ENCODE measurements at regions not wholly inside any gene's neighbourhood (a gene's known extent, or its start where the extent isn't known, plus 50 kb on each side); places are given as distances from the start of the nearest gene placed in this dataset.

DNA sequence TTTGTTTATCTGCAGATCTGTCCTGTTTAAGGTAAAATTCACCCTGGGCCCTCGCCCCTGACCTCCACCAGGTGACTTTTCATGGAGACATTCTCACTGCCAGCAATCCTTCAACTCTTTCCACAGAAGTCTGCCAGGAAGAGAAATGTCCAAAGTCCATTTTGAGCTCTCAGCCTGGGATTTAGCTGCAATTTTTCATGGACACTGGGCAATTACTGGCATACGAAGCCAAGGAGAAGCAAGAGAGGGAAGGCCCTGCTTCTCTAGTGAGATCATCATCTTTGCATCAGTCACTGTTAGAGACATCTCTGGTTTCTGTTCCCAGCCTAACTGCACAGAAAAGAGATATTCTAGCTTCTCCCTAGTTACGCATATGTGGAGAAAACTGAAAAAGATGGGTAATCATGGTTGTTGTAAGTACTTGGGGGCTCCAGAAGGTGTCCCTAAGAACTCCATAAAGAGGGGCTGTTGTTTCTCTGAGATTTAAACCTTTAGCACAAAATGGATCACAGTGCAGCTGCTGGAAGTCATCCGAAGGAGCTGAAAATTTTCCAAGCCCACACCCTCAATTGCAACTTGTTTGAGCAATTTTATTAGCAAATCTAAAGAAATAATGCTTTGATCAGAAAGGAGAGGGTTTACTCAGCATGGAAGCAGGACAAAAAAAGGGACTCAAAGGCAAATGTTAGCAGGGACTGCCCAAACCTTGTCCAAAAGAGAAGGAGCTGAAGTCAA lies 168.9 kb downstream of the SNX10 start:
- TF ChIP-seq CTCF (IDR thresholded peaks at IDR 0.05) (no peak), POLR2A (IDR thresholded peaks at IDR 0.05; ENCODE audit: low read depth) (no peak), EP300 (IDR thresholded peaks at IDR 0.05) (no peak), POLR2AphosphoS5 (IDR thresholded peaks at IDR 0.05) (peak in 1 of 2 donors; percentile 9)
- DNase-seq (ENCODE audit: extremely low spot score) = no peak
- Histone ChIP-seq H3K27me3 (no peaks in the 10 kb centered on the region), H3K4me3 (no peak overlapping the region), H3K9me3 (no peaks in the 10 kb centered on the region), H3K27ac (replicated peaks in 1 of 4) (no peak overlapping the region), H3K4me1 (peaks cover 0 to 17% (median 14%) of the 10 kb centered on the region in 4 donors), H3K36me3 (no peaks in the 10 kb centered on the region)
- 48% methylated on average over 4 of the region's 4 CpGs for WGBS
- intact Hi-C loops (cut with DNase I) = no loop called here

DNA sequence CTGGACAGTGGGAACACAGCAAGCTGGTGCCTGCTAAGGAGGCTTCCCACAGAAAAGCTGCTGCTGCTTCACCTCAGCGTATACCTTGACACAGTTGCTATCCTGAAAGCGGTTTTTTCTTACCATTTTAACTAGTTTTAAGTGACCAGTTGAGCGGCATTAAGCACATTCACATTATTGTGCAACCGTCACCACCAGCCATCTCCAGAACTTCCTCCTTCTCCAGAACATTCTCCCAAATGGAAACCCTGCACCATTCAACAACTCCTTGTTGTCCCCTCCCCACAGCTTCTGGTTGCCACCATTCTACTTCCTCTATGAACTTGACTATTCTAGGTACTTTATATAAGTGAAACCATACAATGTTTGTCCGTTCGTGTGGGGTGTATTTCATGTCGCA lies 169.9 kb downstream of the SNX10 start:
- Histone ChIP-seq H3K27me3 (no peaks in the 10 kb centered on the region), H3K4me1 (peaks cover 0 to 17% (median 14%) of the 10 kb centered on the region in 4 donors), H3K36me3 (no peaks in the 10 kb centered on the region), H3K27ac (replicated peaks in 1 of 4) (no peak overlapping the region), H3K9me3 (no peaks in the 10 kb centered on the region), H3K4me3 (no peak overlapping the region)
- intact Hi-C loops (cut with DNase I) = no loop called here
- no peak for DNase-seq (ENCODE audit: extremely low spot score)
- WGBS = 86% methylated on average over 7 of the region's 7 CpGs
- no peak for TF ChIP-seq POLR2A (IDR thresholded peaks at IDR 0.05; ENCODE audit: low read depth)
- TF ChIP-seq POLR2AphosphoS5 (IDR thresholded peaks at IDR 0.05) = no peak
- no peak for TF ChIP-seq CTCF (IDR thresholded peaks at IDR 0.05)
- TF ChIP-seq EP300 (IDR thresholded peaks at IDR 0.05) = no peak

DNA sequence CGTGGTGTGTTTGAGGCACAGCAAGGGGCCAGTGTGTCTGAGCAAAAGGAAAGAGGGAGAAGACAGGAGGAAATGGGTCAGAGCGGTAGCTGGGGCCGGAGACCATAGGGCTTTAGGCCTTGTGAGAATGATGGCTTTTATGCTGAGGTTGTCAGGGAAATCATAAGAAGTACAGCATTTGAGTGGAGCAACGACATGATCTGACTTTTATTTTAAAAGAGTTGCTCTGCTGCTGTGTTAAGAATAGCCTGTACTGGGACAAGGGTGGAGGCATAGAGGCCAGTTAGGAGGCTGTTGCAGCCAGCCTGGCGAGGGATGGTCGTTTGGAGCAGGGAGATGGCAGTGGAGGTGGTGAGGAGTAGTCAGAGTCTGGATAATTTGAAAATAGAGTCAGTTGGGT lies 174.3 kb downstream of the SNX10 start:
- no peak for TF ChIP-seq POLR2AphosphoS5 (IDR thresholded peaks at IDR 0.05)
- no peak for TF ChIP-seq POLR2A (IDR thresholded peaks at IDR 0.05; ENCODE audit: low read depth)
- TF ChIP-seq CTCF (IDR thresholded peaks at IDR 0.05) = no peak
- TF ChIP-seq EP300 (IDR thresholded peaks at IDR 0.05) = no peak
- H3K36me3 ChIP-seq = no peaks in the 10 kb centered on the region
- H3K27me3 ChIP-seq = peaks cover 0 to 11% (median 0%) of the 10 kb centered on the region in 4 donors
- no peak overlapping the region for H3K27ac ChIP-seq (replicated peaks in 1 of 4)
- H3K9me3 ChIP-seq = no peaks in the 10 kb centered on the region
- peaks cover 0 to 5% (median 2%) of the 10 kb centered on the region in 4 donors for H3K4me1 ChIP-seq
- no peak overlapping the region for H3K4me3 ChIP-seq
- intact Hi-C loops (cut with DNase I) = no loop called here
- WGBS = 88% methylated on average over 6 of the region's 6 CpGs
- DNase-seq (ENCODE audit: extremely low spot score) = no peak

- intact Hi-C loops (cut with DNase I) = no loop called here
- no peak for DNase-seq (ENCODE audit: extremely low spot score)
- no peaks in the 10 kb centered on the region for H3K9me3 ChIP-seq
- TF ChIP-seq POLR2AphosphoS5 (IDR thresholded peaks at IDR 0.05) = no peak
- no peak for TF ChIP-seq POLR2A (IDR thresholded peaks at IDR 0.05; ENCODE audit: low read depth)
- WGBS = 89% methylated on average over 8 of the region's 8 CpGs
- H3K4me1 ChIP-seq = no peaks in the 10 kb centered on the region
- H3K36me3 ChIP-seq = no peaks in the 10 kb centered on the region
- no peak overlapping the region for H3K4me3 ChIP-seq
- H3K27me3 ChIP-seq = peaks cover 0 to 11% (median 0%) of the 10 kb centered on the region in 4 donors
- no peak overlapping the region for H3K27ac ChIP-seq (replicated peaks in 1 of 4)
These were observed 175.4 kb downstream of the SNX10 start for GRCh38 chr7:26467104-26467503.

DNA sequence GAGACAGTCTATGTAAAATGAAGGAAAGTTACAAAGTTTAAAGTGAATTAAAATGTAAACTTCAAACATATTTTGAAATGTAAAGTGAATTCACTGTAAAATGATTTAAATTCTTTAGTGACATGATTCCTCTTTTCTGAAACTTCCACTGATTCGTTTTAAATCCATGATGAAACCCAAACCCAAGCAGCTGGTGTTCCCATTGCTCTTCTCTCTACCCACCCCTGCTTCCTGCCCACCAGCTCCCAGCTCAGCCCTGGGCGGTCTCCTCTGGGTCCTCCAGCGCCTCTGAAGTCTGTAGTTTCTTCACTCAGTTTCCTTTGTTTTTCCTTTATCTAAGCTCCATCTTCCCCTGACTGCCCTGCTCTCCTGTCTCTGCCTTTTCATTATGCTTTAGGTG lies 175.9 kb downstream of the SNX10 start:
- no peaks in the 10 kb centered on the region for H3K4me1 ChIP-seq
- H3K27me3 ChIP-seq = peaks cover 0 to 11% (median 0%) of the 10 kb centered on the region in 4 donors
- no peaks in the 10 kb centered on the region for H3K9me3 ChIP-seq
- 76% methylated on average over 3 of the region's 3 CpGs for WGBS
- DNase-seq (ENCODE audit: extremely low spot score) = no peak
- no peak overlapping the region for H3K27ac ChIP-seq (replicated peaks in 1 of 4)
- no peaks in the 10 kb centered on the region for H3K36me3 ChIP-seq
- intact Hi-C loops (cut with DNase I) = no loop called here
- no peak for TF ChIP-seq POLR2A (IDR thresholded peaks at IDR 0.05; ENCODE audit: low read depth)
- no peak for TF ChIP-seq POLR2AphosphoS5 (IDR thresholded peaks at IDR 0.05)
- no peak for TF ChIP-seq CTCF (IDR thresholded peaks at IDR 0.05)
- TF ChIP-seq EP300 (IDR thresholded peaks at IDR 0.05) = no peak
- H3K4me3 ChIP-seq = no peak overlapping the region

All from esophagus muscularis mucosa (tissue), 4 donors.